ENCODE measurements at regions not wholly inside any gene's neighbourhood (a gene's known extent, or its start where the extent isn't known, plus 50 kb on each side); places are given as distances from the start of the nearest gene placed in this dataset.

GRCh38 chr6:9143140-9143539 is 707.8 kb upstream of the SLC35B3 start (continued):
- TF ChIP-seq, protein P1, sequence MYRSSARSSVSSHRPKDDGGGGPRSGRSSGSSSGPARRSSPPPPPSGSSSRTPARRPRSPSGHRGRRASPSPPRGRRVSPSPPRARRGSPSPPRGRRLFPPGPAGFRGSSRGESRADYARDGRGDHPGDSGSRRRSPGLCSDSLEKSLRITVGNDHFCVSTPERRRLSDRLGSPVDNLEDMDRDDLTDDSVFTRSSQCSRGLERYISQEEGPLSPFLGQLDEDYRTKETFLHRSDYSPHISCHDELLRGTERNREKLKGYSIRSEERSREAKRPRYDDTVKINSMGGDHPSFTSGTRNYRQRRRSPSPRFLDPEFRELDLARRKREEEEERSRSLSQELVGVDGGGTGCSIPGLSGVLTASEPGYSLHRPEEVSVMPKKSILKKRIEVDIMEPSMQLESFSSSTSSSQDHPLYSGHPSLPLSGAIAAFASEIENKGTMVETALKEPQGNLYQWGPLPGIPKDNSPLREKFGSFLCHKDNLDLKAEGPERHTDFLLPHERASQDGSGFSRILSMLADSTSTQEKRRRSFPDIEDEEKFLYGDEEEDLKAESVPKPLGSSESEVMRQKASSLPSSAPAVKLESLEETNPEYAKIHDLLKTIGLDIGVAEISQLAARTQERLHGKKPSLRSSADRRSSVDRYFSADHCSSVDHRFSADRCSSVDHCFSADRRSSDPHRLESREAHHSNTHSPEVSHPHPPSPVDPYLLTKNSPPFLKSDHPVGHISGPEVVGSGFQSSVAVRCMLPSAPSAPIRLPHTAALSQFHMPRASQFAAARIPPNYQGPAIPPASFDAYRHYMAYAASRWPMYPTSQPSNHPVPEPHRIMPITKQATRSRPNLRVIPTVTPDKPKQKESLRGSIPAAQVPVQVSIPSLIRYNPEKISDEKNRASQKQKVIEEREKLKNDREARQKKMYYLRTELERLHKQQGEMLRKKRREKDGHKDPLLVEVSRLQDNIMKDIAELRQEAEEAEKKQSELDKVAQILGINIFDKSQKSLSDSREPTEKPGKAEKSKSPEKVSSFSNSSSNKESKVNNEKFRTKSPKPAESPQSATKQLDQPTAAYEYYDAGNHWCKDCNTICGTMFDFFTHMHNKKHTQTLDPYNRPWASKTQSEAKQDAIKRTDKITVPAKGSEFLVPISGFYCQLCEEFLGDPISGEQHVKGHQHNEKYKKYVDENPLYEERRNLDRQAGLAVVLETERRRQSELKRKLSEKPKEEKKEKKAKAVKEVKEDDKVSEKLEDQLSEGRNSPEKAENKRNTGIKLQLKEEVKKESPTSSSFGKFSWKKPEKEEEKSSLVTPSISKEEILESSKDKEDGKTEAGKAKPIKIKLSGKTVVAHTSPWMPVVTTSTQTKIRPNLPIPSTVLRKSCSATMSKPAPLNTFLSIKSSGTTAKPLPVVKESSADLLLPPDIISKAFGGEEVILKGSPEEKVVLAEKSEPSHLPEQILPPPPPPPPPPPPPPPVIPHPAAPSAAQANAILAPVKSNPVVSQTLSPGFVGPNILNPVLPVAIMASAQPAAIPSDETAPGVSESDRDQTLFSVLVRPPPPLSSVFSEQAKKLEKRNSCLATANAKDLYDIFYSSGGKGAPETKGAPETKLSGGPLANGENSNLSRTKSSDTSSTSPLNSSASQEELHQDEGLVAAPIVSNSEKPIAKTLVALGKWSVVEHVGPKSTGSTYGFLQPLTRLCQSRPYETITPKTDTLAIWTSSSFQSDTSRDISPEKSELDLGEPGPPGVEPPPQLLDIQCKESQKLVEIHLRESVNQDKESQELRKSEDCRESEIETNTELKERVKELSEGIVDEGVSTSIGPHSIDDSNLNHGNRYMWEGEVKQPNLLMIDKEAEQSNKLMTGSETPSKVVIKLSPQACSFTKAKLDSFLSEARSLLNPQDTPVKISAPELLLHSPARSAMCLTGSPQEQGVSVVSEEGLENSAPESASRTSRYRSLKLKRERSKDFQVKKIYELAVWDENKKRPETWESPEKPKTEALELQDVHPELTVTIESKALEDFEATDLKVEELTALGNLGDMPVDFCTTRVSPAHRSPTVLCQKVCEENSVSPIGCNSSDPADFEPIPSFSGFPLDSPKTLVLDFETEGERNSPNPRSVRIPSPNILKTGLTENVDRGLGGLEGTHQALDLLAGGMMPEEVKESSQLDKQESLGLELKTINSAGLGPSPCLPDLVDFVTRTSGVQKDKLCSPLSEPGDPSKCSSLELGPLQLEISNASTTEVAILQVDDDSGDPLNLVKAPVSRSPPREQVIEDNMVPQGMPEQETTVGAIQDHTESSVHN (CRISPR knock-in tag; IDR thresholded peaks at IDR 0.05) = no peak
- TF ChIP-seq DPF2 (CRISPR knock-in tag; IDR thresholded peaks at IDR 0.05; ENCODE audit: borderline replicate concordance, low read depth) (no peak), HDAC1 (CRISPR knock-in tag; IDR thresholded peaks at IDR 0.05) (no peak), ZIK1 (CRISPR knock-in tag; IDR thresholded peaks at IDR 0.05; ENCODE audit: borderline replicate concordance, low read depth) (no peak), NFIB (CRISPR knock-in tag; IDR thresholded peaks at IDR 0.05; ENCODE audit: borderline replicate concordance) (no peak), TFAP4 (IDR thresholded peaks at IDR 0.05; ENCODE audit: borderline replicate concordance, low read depth) (no peak), MAFK (conservative IDR thresholded peaks at IDR 0.05 in 1 of 2, IDR thresholded peaks at IDR 0.05 in 1 of 2; ENCODE audit: low read length in 2 of 2) (no peak), ZMYM2 (CRISPR knock-in tag; IDR thresholded peaks at IDR 0.05) (no peak), GABPA (IDR thresholded peaks at IDR 0.05; ENCODE audit: low read depth, low read length) (no peak), GABPA (CRISPR knock-in tag; IDR thresholded peaks at IDR 0.05; ENCODE audit: low read depth) (no peak), SALL1 (CRISPR knock-in tag; IDR thresholded peaks at IDR 0.05) (no peak), HNF4A (CRISPR knock-in tag; IDR thresholded peaks at IDR 0.05) (no peak), PHF20 (CRISPR knock-in tag; IDR thresholded peaks at IDR 0.05) (no peak), MEF2D (CRISPR knock-in tag; IDR thresholded peaks at IDR 0.05) (no peak), SRSF9 (IDR thresholded peaks at IDR 0.05; ENCODE audit: borderline replicate concordance, insufficient read depth, low read depth, low read length, poor library complexity, severe bottlenecking) (no peak), ZNF260 (CRISPR knock-in tag; IDR thresholded peaks at IDR 0.05; ENCODE audit: borderline replicate concordance, low read depth) (no peak), RBFOX2 (IDR thresholded peaks at IDR 0.05; ENCODE audit: low read depth, low read length) (no peak), ZNF205 (CRISPR knock-in tag; IDR thresholded peaks at IDR 0.05) (no peak)
- TF ChIP-seq, protein P2, sequence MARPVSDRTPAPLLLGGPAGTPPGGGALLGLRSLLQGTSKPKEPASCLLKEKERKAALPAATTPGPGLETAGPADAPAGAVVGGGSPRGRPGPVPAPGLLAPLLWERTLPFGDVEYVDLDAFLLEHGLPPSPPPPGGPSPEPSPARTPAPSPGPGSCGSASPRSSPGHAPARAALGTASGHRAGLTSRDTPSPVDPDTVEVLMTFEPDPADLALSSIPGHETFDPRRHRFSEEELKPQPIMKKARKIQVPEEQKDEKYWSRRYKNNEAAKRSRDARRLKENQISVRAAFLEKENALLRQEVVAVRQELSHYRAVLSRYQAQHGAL (CRISPR knock-in tag; IDR thresholded peaks at IDR 0.05; ENCODE audit: not compliant biosample characterization) = no peak

All from HepG2 (cell line).